ENCODE measurements at regions not wholly inside any gene's neighbourhood (a gene's known extent, or its start where the extent isn't known, plus 50 kb on each side); places are given as distances from the start of the nearest gene placed in this dataset.

GRCh38 chr2:147473075-147473474 lies 371.8 kb upstream of the ACVR2A start:
- Histone ChIP-seq H3K4me1 (ENCODE audit: control insufficient read depth, insufficient read depth, low read length) (peaks cover 26% of the 10 kb centered on the region), H3K36me3 (ENCODE audit: control insufficient read depth, insufficient read depth, low read length) (no peaks in the 10 kb centered on the region), H3K27me3 (ENCODE audit: control insufficient read depth, insufficient read depth, low read length) (no peaks in the 10 kb centered on the region), H3K27ac (ENCODE audit: low read depth, low read length) (no peak overlapping the region), H3K9me3 (ENCODE audit: control insufficient read depth, insufficient read depth, low read depth, low read length) (no peaks in the 10 kb centered on the region), H3K9ac (ENCODE audit: low read length) (no peak overlapping the region), H3K4me3 (ENCODE audit: low read depth, low read length) (no peak overlapping the region)

GRCh38 chr2:147471126-147471525 lies 373.7 kb upstream of the ACVR2A start:
- no peaks in the 10 kb centered on the region for H3K9me3 ChIP-seq (ENCODE audit: control insufficient read depth, insufficient read depth, low read depth, low read length)
- H3K4me3 ChIP-seq (ENCODE audit: low read depth, low read length): no peak overlapping the region
- peaks cover 36% of the 10 kb centered on the region for H3K4me1 ChIP-seq (ENCODE audit: control insufficient read depth, insufficient read depth, low read length)
- H3K36me3 ChIP-seq (ENCODE audit: control insufficient read depth, insufficient read depth, low read length): no peaks in the 10 kb centered on the region
- no peak overlapping the region for H3K27ac ChIP-seq (ENCODE audit: low read depth, low read length)
- H3K27me3 ChIP-seq (ENCODE audit: control insufficient read depth, insufficient read depth, low read length): no peaks in the 10 kb centered on the region
- H3K9ac ChIP-seq (ENCODE audit: low read length): no peak overlapping the region

GRCh38 chr2:147469471-147469870 lies 375.4 kb upstream of the ACVR2A start:
- Histone ChIP-seq H3K27ac (ENCODE audit: low read depth, low read length) (no peak overlapping the region), H3K27me3 (ENCODE audit: control insufficient read depth, insufficient read depth, low read length) (no peaks in the 10 kb centered on the region), H3K9ac (ENCODE audit: low read length) (no peak overlapping the region), H3K9me3 (ENCODE audit: control insufficient read depth, insufficient read depth, low read depth, low read length) (no peaks in the 10 kb centered on the region), H3K36me3 (ENCODE audit: control insufficient read depth, insufficient read depth, low read length) (no peaks in the 10 kb centered on the region), H3K4me1 (ENCODE audit: control insufficient read depth, insufficient read depth, low read length) (peaks cover 43% of the 10 kb centered on the region), H3K4me3 (ENCODE audit: low read depth, low read length) (peak overlapping the region; percentile 26; the same call in 1 of the 2 replicates)

- H3K4me1 ChIP-seq (ENCODE audit: control insufficient read depth, insufficient read depth, low read length): peaks cover 43% of the 10 kb centered on the region
- no peaks in the 10 kb centered on the region for H3K9me3 ChIP-seq (ENCODE audit: control insufficient read depth, insufficient read depth, low read depth, low read length)
- peak overlapping the region; percentile 26; the same call in 1 of the 2 replicates for H3K4me3 ChIP-seq (ENCODE audit: low read depth, low read length)
- no peaks in the 10 kb centered on the region for H3K27me3 ChIP-seq (ENCODE audit: control insufficient read depth, insufficient read depth, low read length)
- no peak overlapping the region for H3K27ac ChIP-seq (ENCODE audit: low read depth, low read length)
- H3K36me3 ChIP-seq (ENCODE audit: control insufficient read depth, insufficient read depth, low read length): no peaks in the 10 kb centered on the region
- no peak overlapping the region for H3K9ac ChIP-seq (ENCODE audit: low read length)
Measured at GRCh38 chr2:147468963-147469362, 375.9 kb upstream of the ACVR2A start.

GRCh38 chr2:147468349-147468748 lies 376.5 kb upstream of the ACVR2A start:
- no peak overlapping the region for H3K27ac ChIP-seq (ENCODE audit: low read depth, low read length)
- no peak overlapping the region for H3K4me3 ChIP-seq (ENCODE audit: low read depth, low read length)
- H3K4me1 ChIP-seq (ENCODE audit: control insufficient read depth, insufficient read depth, low read length): peaks cover 43% of the 10 kb centered on the region
- H3K27me3 ChIP-seq (ENCODE audit: control insufficient read depth, insufficient read depth, low read length): no peaks in the 10 kb centered on the region
- H3K9ac ChIP-seq (ENCODE audit: low read length): no peak overlapping the region
- no peaks in the 10 kb centered on the region for H3K36me3 ChIP-seq (ENCODE audit: control insufficient read depth, insufficient read depth, low read length)
- no peaks in the 10 kb centered on the region for H3K9me3 ChIP-seq (ENCODE audit: control insufficient read depth, insufficient read depth, low read depth, low read length)

- Histone ChIP-seq H3K27ac (ENCODE audit: low read depth, low read length) (no peak overlapping the region), H3K27me3 (ENCODE audit: control insufficient read depth, insufficient read depth, low read length) (no peaks in the 10 kb centered on the region), H3K4me3 (ENCODE audit: low read depth, low read length) (no peak overlapping the region), H3K36me3 (ENCODE audit: control insufficient read depth, insufficient read depth, low read length) (no peaks in the 10 kb centered on the region), H3K9ac (ENCODE audit: low read length) (no peak overlapping the region), H3K9me3 (ENCODE audit: control insufficient read depth, insufficient read depth, low read depth, low read length) (no peaks in the 10 kb centered on the region), H3K4me1 (ENCODE audit: control insufficient read depth, insufficient read depth, low read length) (peaks cover 43% of the 10 kb centered on the region)
Measured at GRCh38 chr2:147467441-147467840, 377.4 kb upstream of the ACVR2A start.

- H3K4me3 ChIP-seq (ENCODE audit: low read depth, low read length): no peak overlapping the region
- no peak overlapping the region for H3K9ac ChIP-seq (ENCODE audit: low read length)
- no peaks in the 10 kb centered on the region for H3K9me3 ChIP-seq (ENCODE audit: control insufficient read depth, insufficient read depth, low read depth, low read length)
- H3K27me3 ChIP-seq (ENCODE audit: control insufficient read depth, insufficient read depth, low read length): no peaks in the 10 kb centered on the region
- H3K36me3 ChIP-seq (ENCODE audit: control insufficient read depth, insufficient read depth, low read length): no peaks in the 10 kb centered on the region
- no peak overlapping the region for H3K27ac ChIP-seq (ENCODE audit: low read depth, low read length)
- H3K4me1 ChIP-seq (ENCODE audit: control insufficient read depth, insufficient read depth, low read length): peaks cover 33% of the 10 kb centered on the region
Measured at GRCh38 chr2:147464737-147465357, 380.0 kb upstream of the ACVR2A start.

- Histone ChIP-seq H3K9me3 (ENCODE audit: control insufficient read depth, insufficient read depth, low read depth, low read length) (no peaks in the 10 kb centered on the region), H3K27me3 (ENCODE audit: control insufficient read depth, insufficient read depth, low read length) (no peaks in the 10 kb centered on the region), H3K36me3 (ENCODE audit: control insufficient read depth, insufficient read depth, low read length) (no peaks in the 10 kb centered on the region), H3K4me3 (ENCODE audit: low read depth, low read length) (no peak overlapping the region), H3K4me1 (ENCODE audit: control insufficient read depth, insufficient read depth, low read length) (peaks cover 27% of the 10 kb centered on the region), H3K9ac (ENCODE audit: low read length) (no peak overlapping the region), H3K27ac (ENCODE audit: low read depth, low read length) (no peak overlapping the region)
Measured at GRCh38 chr2:147463881-147464520, 380.8 kb upstream of the ACVR2A start.

GRCh38 chr2:147460155-147460554 lies 384.7 kb upstream of the ACVR2A start:
- no peaks in the 10 kb centered on the region for H3K27me3 ChIP-seq (ENCODE audit: control insufficient read depth, insufficient read depth, low read length)
- H3K4me3 ChIP-seq (ENCODE audit: low read depth, low read length): no peak overlapping the region
- no peaks in the 10 kb centered on the region for H3K9me3 ChIP-seq (ENCODE audit: control insufficient read depth, insufficient read depth, low read depth, low read length)
- H3K9ac ChIP-seq (ENCODE audit: low read length): no peak overlapping the region
- H3K27ac ChIP-seq (ENCODE audit: low read depth, low read length): no peak overlapping the region
- H3K4me1 ChIP-seq (ENCODE audit: control insufficient read depth, insufficient read depth, low read length): peaks cover 5% of the 10 kb centered on the region
- no peaks in the 10 kb centered on the region for H3K36me3 ChIP-seq (ENCODE audit: control insufficient read depth, insufficient read depth, low read length)

GRCh38 chr2:147456779-147457178 lies 388.1 kb upstream of the ACVR2A start:
- Histone ChIP-seq H3K4me3 (ENCODE audit: low read depth, low read length) (no peak overlapping the region), H3K36me3 (ENCODE audit: control insufficient read depth, insufficient read depth, low read length) (no peaks in the 10 kb centered on the region), H3K27me3 (ENCODE audit: control insufficient read depth, insufficient read depth, low read length) (no peaks in the 10 kb centered on the region), H3K9ac (ENCODE audit: low read length) (no peak overlapping the region), H3K9me3 (ENCODE audit: control insufficient read depth, insufficient read depth, low read depth, low read length) (no peaks in the 10 kb centered on the region), H3K27ac (ENCODE audit: low read depth, low read length) (no peak overlapping the region), H3K4me1 (ENCODE audit: control insufficient read depth, insufficient read depth, low read length) (peaks cover under 1% of the 10 kb centered on the region)

- H3K9me3 ChIP-seq (ENCODE audit: control insufficient read depth, insufficient read depth, low read depth, low read length): no peaks in the 10 kb centered on the region; the same call in 1 of the 2 replicates
- H3K9ac ChIP-seq (ENCODE audit: low read length): no peak overlapping the region
- H3K27me3 ChIP-seq (ENCODE audit: control insufficient read depth, insufficient read depth, low read length): no peaks in the 10 kb centered on the region
- H3K27ac ChIP-seq (ENCODE audit: low read depth, low read length): no peak overlapping the region
- H3K4me1 ChIP-seq (ENCODE audit: control insufficient read depth, insufficient read depth, low read length): peaks cover 30% of the 10 kb centered on the region
- H3K36me3 ChIP-seq (ENCODE audit: control insufficient read depth, insufficient read depth, low read length): no peaks in the 10 kb centered on the region
- no peak overlapping the region for H3K4me3 ChIP-seq (ENCODE audit: low read depth, low read length)
Measured at GRCh38 chr2:147451902-147452515, 392.8 kb upstream of the ACVR2A start.

Measured in HUES6 (cell line).